Heart right ventricle (tissue), 16 donors: ENCODE measurements at regions not wholly inside any gene's neighbourhood (a gene's known extent, or its start where the extent isn't known, plus 50 kb on each side); places are given as distances from the start of the nearest gene placed in this dataset.
"Not testable (repeated sequence)": the region's sequence is repeated elsewhere in the genome, so short reads cannot be mapped to it uniquely, and the experiment has no call there.

Experiments used
- ATAC-seq, 8 donors: fragments of 200-7000 bp; cut with Tn5 transposase; one replicate each; pipeline ENCODE4 v1.9.1; 2020; ENCODE audit warnings: mild to moderate bottlenecking in 8 of 8, moderate library complexity in 8 of 8, moderate number of reproducible peaks in 1 of 8
- DNase-seq, 2 donors: peaks; one replicate each; pipeline ENCODE4 v3.0.0-alpha.2; 2020
- H3K27ac ChIP-seq, 10 donors: fragments of 200-600 bp; sonication (generic) in 2 of 10; one replicate each; pipeline versions ENCODE4 v1.5.0 to v1.8.0; 2020 to 2022; ENCODE audit warnings: mild to moderate bottlenecking in 3 of 10
- H3K27me3 ChIP-seq, 7 donors: fragments of 200-600 bp; one replicate each; pipeline ENCODE4 v1.8.0; 2021 to 2022; ENCODE audit warnings: mild to moderate bottlenecking in 2 of 7
- H3K36me3 ChIP-seq, 9 donors: fragments of 200-600 bp; sonication (generic) in 1 of 9; one replicate each; pipeline versions ENCODE4 v1.5.0 to v1.8.0; 2020 to 2022; ENCODE audit warnings: mild to moderate bottlenecking in 2 of 9
- H3K4me1 ChIP-seq, 9 donors: fragments of 200-600 bp; sonication (generic) in 1 of 9; one replicate each; pipeline versions ENCODE4 v1.5.0 to v1.8.0; 2020 to 2022; ENCODE audit warnings: mild to moderate bottlenecking in 4 of 9
- H3K4me3 ChIP-seq, 10 donors: fragments of 200-600 bp; sonication (generic) in 2 of 10; one replicate each; pipeline versions ENCODE4 v1.5.0 to v1.8.0; 2020 to 2022; ENCODE audit warnings: mild to moderate bottlenecking in 7 of 10, moderate library complexity in 2 of 10
- H3K9me3 ChIP-seq, 11 donors: fragments of 200-600 bp in 10 of 11; sonication (generic) in 2 of 11; one replicate each; pipeline versions ENCODE4 v1.5.0 to v1.8.0; 2013 to 2022; ENCODE audit warnings: mild to moderate bottlenecking in 2 of 11, control low read depth in 1 of 11, moderate library complexity in 1 of 11
- WGBS, 2 donors: extraction: QIAGEN DNeasy Blood & Tissue Kit; methylation state at CpG; one replicate each; pipeline ENCODE4 v1.1.7; 2013; ENCODE audit warnings: inconsistent platforms in 1 of 2; 5-methylcytosine and 5-hydroxymethylcytosine counted together
- intact Hi-C, 10 donors: fragments of 100-400 bp; cut with DNase I; formaldehyde crosslinking; loops; one replicate each; pipeline versions ENCODE4 v1.11.1 to v1.14.2; 2022
- TF ChIP-seq, protein P1 (sequence below), 9 donors: fragments of 200-600 bp; sonication (generic) in 2 of 9; IDR thresholded peaks; one replicate each; pipeline versions ENCODE4 v1.5.0 to v1.8.0; 2021 to 2022; ENCODE audit warnings: antibody characterized with exemption in 9 of 9, mild to moderate bottlenecking in 5 of 9, moderate library complexity in 1 of 9
- donor health status: Arrhythmogenic right ventricular cardiomyopathy.
- donor health status: ischemic (EF 13 %, LVEDD 7.1; RV severe dilation, severe dysfunction).
- donor health status: healthy with polysubstance abuse.
- donor health status: DM: no; HTN: yes; CAD: no.
- donor health status: DM: no; HTN: no; CAD: no.
- donor health status: ischemic (EF 25% LVEDD 6.9; RV normal size, moderate dysfunction).
- donor health status: ischemic (EF 25% LVEDD 5.7; RV mildly dilated, moderate dysfunction).
- donor health status: healthy.
- donor health status: DM: yes; HTN: yes; CAD: no.
- donor health status: Ischemic cardiomyopathy.
- donor health status: ischemic (EF 35%, LVEDD 5.7; RV mildly dilated, moderate dysfunction).
- donor health status: nonischemic (EF 11% LVEDD 7.7; RV severe dilation, severe dysfunction).
- donor health status: DM: yes; HTN: yes; CAD: no.
- donor health status: PGD.
- donor health status: ischemic (EF 29% LVEDD 5.4; RV normal size, mild dysfunction).
- donor health status: nonischemic (EF 23%, LVEDD 6.1; RV moderate dilation, normal function).

DNA sequence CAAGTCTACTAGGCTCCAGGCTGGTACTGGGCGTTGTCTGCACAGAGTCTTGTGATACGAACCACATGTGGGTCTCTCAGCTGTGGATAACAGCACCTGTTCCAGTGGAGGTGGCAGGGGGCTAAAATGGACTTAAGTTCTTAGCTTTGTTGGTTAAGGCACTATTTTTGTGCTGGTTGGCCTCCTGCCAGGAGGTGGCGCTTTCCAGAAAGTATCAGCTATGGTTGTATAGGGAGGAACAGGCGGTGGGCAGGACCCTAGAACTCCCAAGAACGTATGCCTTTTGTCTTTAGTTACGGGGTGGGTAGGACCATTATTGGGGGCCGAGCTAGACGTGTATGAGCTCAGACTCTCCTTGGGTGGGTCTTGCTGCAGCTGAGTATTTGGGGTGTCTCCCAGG lies 1138.4 kb downstream of the PCDH19 start:
- DNase-seq = no peak
- TF ChIP-seq, protein P1, sequence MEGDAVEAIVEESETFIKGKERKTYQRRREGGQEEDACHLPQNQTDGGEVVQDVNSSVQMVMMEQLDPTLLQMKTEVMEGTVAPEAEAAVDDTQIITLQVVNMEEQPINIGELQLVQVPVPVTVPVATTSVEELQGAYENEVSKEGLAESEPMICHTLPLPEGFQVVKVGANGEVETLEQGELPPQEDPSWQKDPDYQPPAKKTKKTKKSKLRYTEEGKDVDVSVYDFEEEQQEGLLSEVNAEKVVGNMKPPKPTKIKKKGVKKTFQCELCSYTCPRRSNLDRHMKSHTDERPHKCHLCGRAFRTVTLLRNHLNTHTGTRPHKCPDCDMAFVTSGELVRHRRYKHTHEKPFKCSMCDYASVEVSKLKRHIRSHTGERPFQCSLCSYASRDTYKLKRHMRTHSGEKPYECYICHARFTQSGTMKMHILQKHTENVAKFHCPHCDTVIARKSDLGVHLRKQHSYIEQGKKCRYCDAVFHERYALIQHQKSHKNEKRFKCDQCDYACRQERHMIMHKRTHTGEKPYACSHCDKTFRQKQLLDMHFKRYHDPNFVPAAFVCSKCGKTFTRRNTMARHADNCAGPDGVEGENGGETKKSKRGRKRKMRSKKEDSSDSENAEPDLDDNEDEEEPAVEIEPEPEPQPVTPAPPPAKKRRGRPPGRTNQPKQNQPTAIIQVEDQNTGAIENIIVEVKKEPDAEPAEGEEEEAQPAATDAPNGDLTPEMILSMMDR (IDR thresholded peaks at IDR 0.05) = no peak
- no peak overlapping the region for H3K4me3 ChIP-seq
- peaks cover 0 to 35% (median 0%) of the 10 kb centered on the region in 11 donors for H3K9me3 ChIP-seq
- ATAC-seq = no peak
- intact Hi-C loops = no loop called here
- H3K4me1 ChIP-seq = no peaks in the 10 kb centered on the region
- 87 to 88% methylated on average over 7 to 8 of the region's 8 CpGs for WGBS, 2 donors
- H3K27ac ChIP-seq = no peak overlapping the region
- no peaks in the 10 kb centered on the region for H3K36me3 ChIP-seq
- H3K27me3 ChIP-seq = peaks cover 0 to 11% (median 0%) of the 10 kb centered on the region in 7 donors

DNA sequence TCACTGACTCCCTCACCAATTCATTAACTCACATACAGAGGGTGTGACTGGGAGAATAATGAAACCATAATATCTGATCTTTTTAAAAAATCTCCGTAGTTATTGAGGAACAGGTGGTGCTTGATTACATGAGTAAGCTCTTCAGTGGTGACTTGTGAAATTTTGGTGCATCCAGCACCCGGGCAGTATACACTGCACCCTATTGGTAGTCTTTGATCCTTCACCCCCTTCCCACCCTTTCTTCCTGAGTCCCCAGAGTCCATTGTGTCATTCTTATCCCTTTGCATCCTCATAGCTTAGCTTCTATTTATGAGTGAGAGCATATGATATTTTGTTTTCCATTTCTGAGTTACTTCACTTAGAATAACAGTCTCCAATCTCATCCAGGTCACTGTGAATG lies 1143.8 kb downstream of the PCDH19 start:
- DNase-seq (no peak), ATAC-seq (no peak)
- 70 to 79% methylated on average over 2 of the region's 2 CpGs for WGBS, 2 donors
- Histone ChIP-seq H3K9me3 (peaks cover 0 to 25% (median 0%) of the 10 kb centered on the region in 11 donors), H3K4me3 (no peak overlapping the region), H3K27me3 (no peaks in the 10 kb centered on the region), H3K36me3 (no peaks in the 10 kb centered on the region), H3K27ac (no peak overlapping the region), H3K4me1 (no peaks in the 10 kb centered on the region)
- TF ChIP-seq, protein P1 (IDR thresholded peaks at IDR 0.05) = no peak
- intact Hi-C loops = no loop called here

DNA sequence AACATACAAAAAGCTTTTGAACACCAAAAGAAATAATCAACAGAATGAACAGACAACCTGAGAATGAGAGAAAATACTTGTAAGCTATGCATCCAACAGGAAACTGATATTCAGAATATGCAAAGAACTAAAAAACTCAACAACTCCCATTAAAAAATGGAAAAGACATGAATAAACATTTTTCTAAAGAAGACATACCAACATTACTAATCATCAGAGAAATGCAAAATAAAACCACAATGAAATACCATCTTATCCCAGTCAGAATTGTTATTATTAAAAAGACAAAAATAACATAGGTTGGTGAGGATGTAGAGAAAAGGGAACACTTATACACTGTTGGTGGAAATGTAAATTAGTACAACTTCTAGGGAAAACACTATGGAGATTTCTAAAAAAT lies 1161.9 kb downstream of the PCDH19 start:
- Histone ChIP-seq H3K36me3 (no peaks in the 10 kb centered on the region), H3K9me3 (peaks cover 0 to 12% (median 0%) of the 10 kb centered on the region in 11 donors), H3K4me3 (no peak overlapping the region), H3K4me1 (no peaks in the 10 kb centered on the region), H3K27ac (no peak overlapping the region), H3K27me3 (no peaks in the 10 kb centered on the region)
- ATAC-seq (no peak), DNase-seq (no peak)
- intact Hi-C loops = no loop called here
- TF ChIP-seq, protein P1 (IDR thresholded peaks at IDR 0.05) = no peak

DNA sequence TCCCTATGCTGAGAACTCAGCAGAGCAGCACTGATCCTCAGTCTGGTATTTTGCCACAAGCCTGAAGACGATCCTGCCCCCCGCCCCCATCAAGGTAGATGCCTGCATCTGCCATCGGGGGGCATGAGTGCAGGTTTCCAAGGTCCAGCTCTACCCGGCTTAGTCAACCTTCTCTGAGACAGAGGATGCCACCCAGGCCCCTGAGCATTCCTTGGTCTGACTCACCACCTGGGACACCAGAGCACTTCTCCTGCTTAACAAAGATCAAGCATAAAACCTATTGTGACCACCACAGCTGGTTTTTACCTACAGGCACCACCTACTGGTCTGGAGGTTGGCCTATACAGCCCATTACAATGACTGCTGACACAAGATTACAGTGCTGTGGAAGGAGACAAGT lies 1168.1 kb downstream of the PCDH19 start:
- Histone ChIP-seq H3K4me3 (no peak overlapping the region), H3K9me3 (peaks cover 0 to 16% (median 0%) of the 10 kb centered on the region in 11 donors), H3K27me3 (no peaks in the 10 kb centered on the region), H3K27ac (no peak overlapping the region), H3K4me1 (no peaks in the 10 kb centered on the region), H3K36me3 (no peaks in the 10 kb centered on the region)
- intact Hi-C loops = no loop called here
- no peak for DNase-seq
- no peak for ATAC-seq
- WGBS, 2 donors = 79 to 81% methylated on average over 4 of the region's 4 CpGs
- TF ChIP-seq, protein P1 (IDR thresholded peaks at IDR 0.05) = no peak

DNA sequence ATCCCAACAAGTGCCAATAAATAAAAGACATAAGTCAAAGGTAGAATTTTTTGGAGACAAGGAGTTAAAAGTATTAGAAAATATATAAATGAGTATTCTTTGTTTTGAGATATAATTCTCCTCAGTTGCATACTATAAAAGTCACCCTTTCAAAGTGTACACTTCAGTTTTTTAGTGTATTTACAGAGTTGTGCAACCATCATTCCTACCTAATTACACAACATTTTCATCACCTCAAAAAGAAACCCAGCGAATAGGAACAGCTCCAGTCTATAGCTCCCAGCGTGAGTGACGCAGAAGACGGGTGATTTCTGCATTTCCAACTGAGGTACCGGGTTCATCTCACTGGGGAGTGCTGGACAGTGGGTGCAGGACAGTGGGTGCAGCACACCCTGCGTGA lies 1175.7 kb downstream of the PCDH19 start:
- ATAC-seq, H3K4me1 ChIP-seq, intact Hi-C loops, H3K27me3 ChIP-seq, H3K27ac ChIP-seq, H3K4me3 ChIP-seq, DNase-seq, H3K36me3 ChIP-seq: not testable (repeated sequence)
- 87 to 90% methylated on average over 6 of the region's 6 CpGs for WGBS, 2 donors
- H3K9me3 ChIP-seq = peaks cover 0 to 17% (median 0%) of the 10 kb centered on the region in 11 donors
